GM18517 (cell line): ENCODE measurements at regions not wholly inside any gene's neighbourhood (a gene's known extent, or its start where the extent isn't known, plus 50 kb on each side); places are given as distances from the start of the nearest gene placed in this dataset.
"Not testable (repeated sequence)": the region's sequence is repeated elsewhere in the genome, so short reads cannot be mapped to it uniquely, and the experiment has no call there.

Source experiments
- ATAC-seq: cut with Tn5 transposase; IDR thresholded peaks from one replicate; pipeline ENCODE4 v1.9.1; 2021; ENCODE audit warnings: mild to moderate bottlenecking, moderate library complexity; ENCODE audit not compliant: unreplicated experiment

- ATAC-seq = no peak
Observed at GRCh38 chr2:16102976-16103380, 162.6 kb downstream of the MYCN start.

- ATAC-seq = no peak
Observed at GRCh38 chr2:16102358-16102975, 162.1 kb downstream of the MYCN start.

GRCh38 chr2:16101196-16101595 is 160.8 kb downstream of the MYCN start:
- no peak for ATAC-seq

- no peak for ATAC-seq
Observed at GRCh38 chr2:16100006-16100405, 159.7 kb downstream of the MYCN start.

GRCh38 chr2:16099326-16099725 is 159.0 kb downstream of the MYCN start:
- no peak for ATAC-seq

GRCh38 chr2:16096962-16097361 is 156.6 kb downstream of the MYCN start:
- no peak for ATAC-seq

GRCh38 chr2:16095483-16095882 is 155.1 kb downstream of the MYCN start:
- not testable (repeated sequence) for ATAC-seq

GRCh38 chr2:16094811-16095210 is 154.5 kb downstream of the MYCN start:
- no peak for ATAC-seq

- no peak for ATAC-seq
Observed at GRCh38 chr2:16093639-16094529, 153.5 kb downstream of the MYCN start.

GRCh38 chr2:16092861-16093638 is 152.7 kb downstream of the MYCN start:
- no peak for ATAC-seq

- no peak for ATAC-seq
Observed at GRCh38 chr2:16091576-16092282, 151.4 kb downstream of the MYCN start.

GRCh38 chr2:16090650-16091575 is 150.6 kb downstream of the MYCN start:
- no peak for ATAC-seq

GRCh38 chr2:16089491-16089890 is 149.1 kb downstream of the MYCN start:
- not testable (repeated sequence) for ATAC-seq

- no peak for ATAC-seq
Observed at GRCh38 chr2:16088802-16089112, 148.4 kb downstream of the MYCN start.

GRCh38 chr2:16088035-16088801 is 147.9 kb downstream of the MYCN start:
- no peak for ATAC-seq

GRCh38 chr2:16086136-16086535 is 145.8 kb downstream of the MYCN start:
- not testable (repeated sequence) for ATAC-seq

- ATAC-seq = no peak
Observed at GRCh38 chr2:16085073-16085472, 144.7 kb downstream of the MYCN start.

GRCh38 chr2:16084274-16084673 is 143.9 kb downstream of the MYCN start:
- ATAC-seq = no peak

- no peak for ATAC-seq
Observed at GRCh38 chr2:16082276-16082675, 141.9 kb downstream of the MYCN start.
